Pancreas (tissue), 10 donors: ENCODE measurements at regions not wholly inside any gene's neighbourhood (a gene's known extent, or its start where the extent isn't known, plus 50 kb on each side); places are given as distances from the start of the nearest gene placed in this dataset.
A peak's percentile ranks its signal among the peaks of the same experiment; 100 is the strongest.
"Not testable (repeated sequence)": the region's sequence is repeated elsewhere in the genome, so short reads cannot be mapped to it uniquely, and the experiment has no call there.

Experiments
- ATAC-seq, 4 donors: fragments of 200-7000 bp; cut with Tn5 transposase; one replicate each; pipeline versions ENCODE4 v1.8.0 to v1.9.1; 2020; ENCODE audit warnings: mild to moderate bottlenecking in 4 of 4, moderate library complexity in 4 of 4
- DNase-seq, 6 donors: peaks; one replicate each; pipeline ENCODE4 v3.0.0-alpha.2; 2020
- FAIRE-seq: peaks from 2 replicates; lab custom pipeline; 2012; peaks lifted over from hg19 to GRCh38; lab: Jason Lieb, UNC
- H3K27ac ChIP-seq, 4 donors: fragments of 200-600 bp; sonication (generic); 1 replicate in 3 of 4; 2 replicates in 1 of 4; pipeline versions ENCODE4 v1.5.0 to v1.8.0; 2020
- H3K27me3 ChIP-seq, 4 donors: fragments of 200-600 bp; one replicate each; pipeline ENCODE4 v1.8.0; 2021
- H3K36me3 ChIP-seq, 3 donors: fragments of 200-600 bp; sonication (generic) in 1 of 3; one replicate each; pipeline versions ENCODE4 v1.5.0 to v1.8.0; 2020 to 2021
- H3K4me1 ChIP-seq, 3 donors: fragments of 200-600 bp; one replicate each; pipeline ENCODE4 v1.8.0; 2021
- H3K4me3 ChIP-seq, 4 donors: fragments of 200-600 bp; sonication (generic) in 2 of 4; one replicate each; pipeline versions ENCODE4 v1.5.0 to v1.8.0; 2020 to 2021
- H3K9me3 ChIP-seq, 4 donors: fragments of 200-600 bp; one replicate each; pipeline ENCODE4 v1.8.0; 2021
- CTCF ChIP-seq, 4 donors: fragments of 200-600 bp; sonication (generic) in 3 of 4; IDR thresholded peaks; one replicate each; pipeline versions ENCODE4 v1.5.0 to v1.8.0; 2021; ENCODE audit warnings: antibody characterized with exemption in 4 of 4
- WGBS, 2 donors: extraction: QIAGEN DNeasy Blood & Tissue Kit; methylation state at CpG; one replicate each; pipeline ENCODE4 v1.1.7; 2013; 5-methylcytosine and 5-hydroxymethylcytosine counted together
- intact Hi-C, 3 donors: fragments of 100-400 bp; cut with DNase I; formaldehyde crosslinking; loops; one replicate each; pipeline versions ENCODE4 v1.11.1 to v1.14.2; 2022
- donor health status: healthy with polysubstance abuse.
- donor health status: DM: no; HTN: no; CAD: no; lungs with moderate emphysema.
- donor health status: DM: no; HTN: no; CAD: no.
- donor health status: control.
- donor health status: control.
- donor health status: Bipolar disorder and iron deficiency.
- donor health status: DM: yes; HTN: yes; CAD: no.
- donor health status: DM: no; HTN: no; CAD: no.
- donor health status: DM: no; HTN: no; CAD: no.
- donor health status: DM: yes; HTN: yes; CAD: no.

GRCh38 chr1:761791-762190 is 75.3 kb upstream of the OR4F16 start:
- H3K27ac ChIP-seq, H3K36me3 ChIP-seq, DNase-seq, ATAC-seq, intact Hi-C loops, H3K9me3 ChIP-seq, H3K4me1 ChIP-seq, H3K27me3 ChIP-seq, FAIRE-seq, H3K4me3 ChIP-seq: not testable (repeated sequence)
- no CpG with 5 or more reads among the region's 2 CpGs for WGBS, 2 donors

- intact Hi-C loops, FAIRE-seq, H3K36me3 ChIP-seq, H3K27me3 ChIP-seq, H3K4me3 ChIP-seq, H3K4me1 ChIP-seq, ATAC-seq, DNase-seq, H3K9me3 ChIP-seq, H3K27ac ChIP-seq: not testable (repeated sequence)
- WGBS, 2 donors, result 89 to 94% methylated on average over 5 of the region's 8 CpGs
Observed at GRCh38 chr1:771449-771848, 85.0 kb upstream of the OR4F16 start.

- H3K36me3 ChIP-seq, H3K4me1 ChIP-seq, intact Hi-C loops, H3K9me3 ChIP-seq, ATAC-seq, H3K27ac ChIP-seq, H3K27me3 ChIP-seq, FAIRE-seq: not testable (repeated sequence)
- WGBS, 2 donors, result 75 to 83% methylated on average over 20 to 21 of the region's 23 CpGs
- peak overlapping the region in 3 of 4 donors; percentile 51 to 62 (median 54) for H3K4me3 ChIP-seq
- peak in 5 of 6 donors; percentile 3 to 21 (median 18) for DNase-seq
Observed at GRCh38 chr1:777480-778180, 91.2 kb upstream of the OR4F16 start.

GRCh38 chr1:778451-779278 is 92.2 kb upstream of the OR4F16 start:
- Histone ChIP-seq H3K4me3 (peak overlapping the region; percentile 26 to 62 (median 52)), H3K27ac (peak overlapping the region; percentile 69 to 86 (median 80))
- H3K36me3 ChIP-seq, H3K9me3 ChIP-seq, intact Hi-C loops, H3K4me1 ChIP-seq, H3K27me3 ChIP-seq: not testable (repeated sequence)
- FAIRE-seq (peak; percentile 26), DNase-seq (peak; percentile 96 to 100 (median 99)), ATAC-seq (peak; percentile 100)
- WGBS, 2 donors, result 0% methylated on average over 54 to 62 of the region's 65 CpGs
- peak in 1 of 4 donors; percentile 37 for TF ChIP-seq CTCF (IDR thresholded peaks at IDR 0.05)

GRCh38 chr1:779621-780020 is 93.2 kb upstream of the OR4F16 start:
- FAIRE-seq, H3K9me3 ChIP-seq, H3K4me1 ChIP-seq, H3K27ac ChIP-seq, ATAC-seq, H3K36me3 ChIP-seq, H3K27me3 ChIP-seq, intact Hi-C loops: not testable (repeated sequence)
- H3K4me3 ChIP-seq, result peak overlapping the region in 2 of 4 donors; percentile 54 to 62
- peak in 4 of 6 donors; percentile 4 to 21 (median 12) for DNase-seq
- 38 to 40% methylated on average over 13 of the region's 13 CpGs for WGBS, 2 donors

GRCh38 chr1:788835-789234 is 102.4 kb upstream of the OR4F16 start:
- TF ChIP-seq CTCF (IDR thresholded peaks at IDR 0.05), result no peak
- FAIRE-seq, result no peak
- Histone ChIP-seq H3K4me3 (no peak overlapping the region), H3K4me1 (no peaks in the 10 kb centered on the region), H3K9me3 (no peaks in the 10 kb centered on the region), H3K27ac (no peak overlapping the region), H3K36me3 (no peaks in the 10 kb centered on the region), H3K27me3 (no peaks in the 10 kb centered on the region)
- 97% methylated on average over 13 of the region's 13 CpGs for WGBS, 2 donors
- intact Hi-C loops, result no loop called here
- no peak for DNase-seq
- ATAC-seq, result no peak

GRCh38 chr1:789606-790005 is 103.2 kb upstream of the OR4F16 start:
- FAIRE-seq, H3K36me3 ChIP-seq, ATAC-seq, intact Hi-C loops, H3K4me3 ChIP-seq, DNase-seq, H3K9me3 ChIP-seq, H3K4me1 ChIP-seq, H3K27ac ChIP-seq, H3K27me3 ChIP-seq: not testable (repeated sequence)
- WGBS, 2 donors, result 96 to 98% methylated on average over 17 of the region's 17 CpGs

GRCh38 chr1:790388-790930 is 104.0 kb upstream of the OR4F16 start:
- H3K27ac ChIP-seq, H3K36me3 ChIP-seq, H3K27me3 ChIP-seq, intact Hi-C loops, DNase-seq, ATAC-seq, H3K4me1 ChIP-seq, H3K4me3 ChIP-seq, H3K9me3 ChIP-seq, FAIRE-seq: not testable (repeated sequence)
- WGBS, 2 donors, result 89 to 91% methylated on average over 10 of the region's 10 CpGs

- 95 to 99% methylated on average over 5 to 6 of the region's 6 CpGs for WGBS, 2 donors
- H3K4me1 ChIP-seq, ATAC-seq, DNase-seq, H3K36me3 ChIP-seq, H3K27ac ChIP-seq, H3K4me3 ChIP-seq, H3K9me3 ChIP-seq, FAIRE-seq, H3K27me3 ChIP-seq, intact Hi-C loops: not testable (repeated sequence)
Observed at GRCh38 chr1:794310-794709, 107.9 kb upstream of the OR4F16 start.
